ENCODE measurements at regions not wholly inside any gene's neighbourhood (a gene's known extent, or its start where the extent isn't known, plus 50 kb on each side); places are given as distances from the start of the nearest gene placed in this dataset.

GRCh38 chr17:73729101-73729500, 84.9 kb upstream of the SDK2 start:
- TF ChIP-seq POLR2A (IDR thresholded peaks at IDR 0.05): no peak
- no peak for TF ChIP-seq CTCF (IDR thresholded peaks at IDR 0.05)

All from uterus (tissue), 2 donors.